Tibial nerve (tissue), 4 donors: ENCODE measurements at regions not wholly inside any gene's neighbourhood (a gene's known extent, or its start where the extent isn't known, plus 50 kb on each side); places are given as distances from the start of the nearest gene placed in this dataset.

Experiments
- DNase-seq, 2 donors: peaks; one replicate each; pipeline ENCODE4 v3.0.0-alpha.2; 2019; ENCODE audit warnings: low spot score in 2 of 2
- H3K27ac ChIP-seq, 4 donors: fragments of 200-600 bp; sonication (generic) in 3 of 4; one replicate each; pipeline ENCODE4 v1.5.1; 2017 to 2019; ENCODE audit warnings: mild to moderate bottlenecking in 1 of 4
- H3K27me3 ChIP-seq, 2 donors: fragments of 200-600 bp; sonication (generic) in 1 of 2; one replicate each; pipeline versions ENCODE4 v1.5.1 to v1.6.0; 2017 to 2019
- H3K36me3 ChIP-seq, 3 donors: fragments of 200-600 bp; sonication (generic); one replicate each; pipeline ENCODE4 v1.5.1; 2018 to 2019
- H3K4me1 ChIP-seq, 4 donors: fragments of 200-600 bp; sonication (generic) in 3 of 4; one replicate each; pipeline ENCODE4 v1.5.1; 2017 to 2019
- H3K4me3 ChIP-seq, 4 donors: fragments of 200-600 bp; sonication (generic) in 3 of 4; one replicate each; pipeline ENCODE4 v1.5.1; 2017 to 2019; ENCODE audit warnings: mild to moderate bottlenecking in 1 of 4, moderate library complexity in 1 of 4
- H3K9me3 ChIP-seq, 4 donors: fragments of 200-600 bp; sonication (generic) in 3 of 4; one replicate each; pipeline ENCODE4 v1.5.1; 2017 to 2019
- EP300 ChIP-seq, 2 donors: sonication (generic); formaldehyde crosslinking; IDR thresholded peaks; one replicate each; pipeline ENCODE4 v1.6.1; 2017; ENCODE audit warnings: antibody characterized with exemption in 2 of 2, mild to moderate bottlenecking in 1 of 2
- POLR2A ChIP-seq, 2 donors: fragments of 450-650 bp; IDR thresholded peaks; one replicate each; pipeline ENCODE4 v1.6.1; 2017; ENCODE audit warnings: antibody characterized with exemption in 2 of 2, mild to moderate bottlenecking in 2 of 2, moderate library complexity in 2 of 2
- WGBS, 2 donors: methylation state at CpG; one replicate each; pipeline ENCODE4 v1.1.5; 2018; 5-methylcytosine and 5-hydroxymethylcytosine counted together
- TF ChIP-seq, protein P1 (sequence below), 5 experiments: fragments of 200-600 bp in 3 of 5; fragments of 450-650 bp in 2 of 5; sonication (generic) in 3 of 5; IDR thresholded peaks; one replicate each; pipeline ENCODE4 v1.5.1; 2016 to 2019; ENCODE audit warnings: antibody characterized with exemption in 5 of 5, mild to moderate bottlenecking in 3 of 5, moderate library complexity in 2 of 5

DNA sequence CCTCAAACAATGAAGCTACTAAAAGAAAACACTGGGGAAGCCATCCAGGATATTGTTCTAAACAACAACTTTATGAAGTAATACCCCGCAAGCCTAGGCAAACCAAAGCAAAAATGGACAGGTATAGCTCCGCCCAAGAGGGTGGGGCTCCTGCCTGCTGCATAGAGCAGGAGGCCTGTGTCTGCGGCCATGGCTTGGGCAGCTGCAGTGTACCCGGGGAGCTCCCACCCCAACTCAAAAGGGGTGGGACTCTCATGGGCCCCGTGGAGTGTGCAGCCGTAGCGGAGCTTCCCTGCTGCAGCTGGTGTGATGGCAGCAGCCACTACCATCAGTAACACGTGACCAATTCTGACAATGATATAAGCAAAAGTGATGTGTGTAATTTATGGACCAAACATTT lies 264.2 kb upstream of the KITLG start:
- no peak for DNase-seq
- TF ChIP-seq POLR2A (IDR thresholded peaks at IDR 0.05) (no peak), EP300 (IDR thresholded peaks at IDR 0.05) (no peak)
- TF ChIP-seq, protein P1, sequence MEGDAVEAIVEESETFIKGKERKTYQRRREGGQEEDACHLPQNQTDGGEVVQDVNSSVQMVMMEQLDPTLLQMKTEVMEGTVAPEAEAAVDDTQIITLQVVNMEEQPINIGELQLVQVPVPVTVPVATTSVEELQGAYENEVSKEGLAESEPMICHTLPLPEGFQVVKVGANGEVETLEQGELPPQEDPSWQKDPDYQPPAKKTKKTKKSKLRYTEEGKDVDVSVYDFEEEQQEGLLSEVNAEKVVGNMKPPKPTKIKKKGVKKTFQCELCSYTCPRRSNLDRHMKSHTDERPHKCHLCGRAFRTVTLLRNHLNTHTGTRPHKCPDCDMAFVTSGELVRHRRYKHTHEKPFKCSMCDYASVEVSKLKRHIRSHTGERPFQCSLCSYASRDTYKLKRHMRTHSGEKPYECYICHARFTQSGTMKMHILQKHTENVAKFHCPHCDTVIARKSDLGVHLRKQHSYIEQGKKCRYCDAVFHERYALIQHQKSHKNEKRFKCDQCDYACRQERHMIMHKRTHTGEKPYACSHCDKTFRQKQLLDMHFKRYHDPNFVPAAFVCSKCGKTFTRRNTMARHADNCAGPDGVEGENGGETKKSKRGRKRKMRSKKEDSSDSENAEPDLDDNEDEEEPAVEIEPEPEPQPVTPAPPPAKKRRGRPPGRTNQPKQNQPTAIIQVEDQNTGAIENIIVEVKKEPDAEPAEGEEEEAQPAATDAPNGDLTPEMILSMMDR (IDR thresholded peaks at IDR 0.05) = no peak
- no peak overlapping the region for H3K4me3 ChIP-seq
- no peaks in the 10 kb centered on the region for H3K4me1 ChIP-seq
- peaks cover 0 to 14% (median 0%) of the 10 kb centered on the region in 4 donors for H3K9me3 ChIP-seq
- H3K36me3 ChIP-seq = no peaks in the 10 kb centered on the region
- 86 to 93% methylated on average over 8 of the region's 8 CpGs for WGBS, 2 donors
- H3K27ac ChIP-seq = no peak overlapping the region
- no peaks in the 10 kb centered on the region for H3K27me3 ChIP-seq

DNA sequence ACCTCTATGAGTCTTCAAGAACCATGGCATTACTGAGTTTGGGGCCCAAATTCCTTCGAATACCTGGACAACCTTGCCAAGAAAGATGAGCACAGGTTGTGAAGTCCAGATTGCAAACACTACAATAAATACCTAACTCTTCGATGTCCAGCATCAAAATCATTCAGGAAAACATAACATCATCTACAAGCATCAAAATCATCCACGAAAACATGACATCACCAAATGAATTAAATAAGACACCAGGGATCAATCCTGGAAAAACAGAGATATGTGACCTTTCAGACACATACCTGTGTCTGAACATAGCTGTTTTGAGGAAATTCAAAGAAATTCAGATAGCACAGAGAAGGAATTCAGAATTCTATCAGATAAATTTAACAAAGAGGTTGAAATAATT lies 262.0 kb upstream of the KITLG start:
- Histone ChIP-seq H3K36me3 (no peaks in the 10 kb centered on the region), H3K27ac (no peak overlapping the region), H3K9me3 (peaks cover 0 to 30% (median 0%) of the 10 kb centered on the region in 4 donors), H3K4me1 (no peaks in the 10 kb centered on the region), H3K4me3 (no peak overlapping the region), H3K27me3 (no peaks in the 10 kb centered on the region)
- TF ChIP-seq EP300 (IDR thresholded peaks at IDR 0.05) = no peak
- TF ChIP-seq POLR2A (IDR thresholded peaks at IDR 0.05) = no peak
- TF ChIP-seq, protein P1 (IDR thresholded peaks at IDR 0.05) = no peak
- WGBS, 2 donors = 87% methylated on average over 3 of the region's 3 CpGs
- DNase-seq = no peak

DNA sequence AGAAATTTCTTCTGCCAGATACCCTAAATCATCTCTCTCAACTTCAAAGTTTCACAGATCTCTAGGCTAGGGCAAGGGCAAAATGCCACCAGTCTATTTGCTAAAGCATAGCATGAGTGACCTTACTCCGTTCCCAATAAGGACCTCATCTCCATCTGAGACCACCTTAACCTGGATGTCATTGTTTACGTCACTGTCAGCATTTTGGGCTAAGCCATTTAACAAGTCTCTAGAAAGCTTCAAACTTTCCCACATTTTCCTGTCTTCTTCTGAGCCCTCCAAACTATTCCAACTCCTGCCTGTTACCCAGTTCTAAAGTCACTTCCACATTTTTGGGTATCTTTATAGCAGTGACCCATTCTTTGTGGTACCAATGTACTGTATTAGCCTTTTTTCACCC lies 259.2 kb upstream of the KITLG start:
- TF ChIP-seq EP300 (IDR thresholded peaks at IDR 0.05) = no peak
- TF ChIP-seq, protein P1 (IDR thresholded peaks at IDR 0.05) = no peak
- no peak for TF ChIP-seq POLR2A (IDR thresholded peaks at IDR 0.05)
- 92 to 95% methylated on average over 2 of the region's 2 CpGs for WGBS, 2 donors
- no peak for DNase-seq
- Histone ChIP-seq H3K27ac (no peak overlapping the region), H3K4me3 (no peak overlapping the region), H3K9me3 (peaks cover 0 to 29% (median 0%) of the 10 kb centered on the region in 4 donors), H3K36me3 (no peaks in the 10 kb centered on the region), H3K27me3 (no peaks in the 10 kb centered on the region), H3K4me1 (no peaks in the 10 kb centered on the region)

DNA sequence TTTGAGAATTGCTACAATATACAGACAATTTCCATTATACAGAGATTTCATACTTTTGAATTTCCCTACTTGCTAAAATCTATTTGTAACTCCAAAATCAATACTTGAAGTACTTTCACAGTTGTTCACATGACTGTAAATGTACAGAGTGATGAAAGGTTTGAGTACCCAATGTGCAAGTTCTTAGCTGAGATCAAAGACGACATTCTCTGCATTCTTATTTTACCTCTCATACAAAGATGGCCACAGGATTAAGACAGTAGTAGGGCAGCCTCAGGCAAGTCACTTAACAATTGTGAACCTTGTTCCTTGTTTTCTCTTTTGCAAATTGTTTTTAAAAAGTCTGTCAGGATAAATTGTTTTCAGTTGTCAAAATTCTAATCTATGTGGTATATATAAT lies 255.9 kb upstream of the KITLG start:
- no peak for DNase-seq
- Histone ChIP-seq H3K9me3 (peaks cover 0 to 21% (median 0%) of the 10 kb centered on the region in 4 donors), H3K27me3 (no peaks in the 10 kb centered on the region), H3K4me1 (no peaks in the 10 kb centered on the region), H3K36me3 (no peaks in the 10 kb centered on the region), H3K4me3 (no peak overlapping the region), H3K27ac (no peak overlapping the region)
- WGBS, 2 donors = 72 to 85% methylated on average over 1 of the region's 1 CpG
- TF ChIP-seq, protein P1 (IDR thresholded peaks at IDR 0.05) = no peak
- no peak for TF ChIP-seq EP300 (IDR thresholded peaks at IDR 0.05)
- TF ChIP-seq POLR2A (IDR thresholded peaks at IDR 0.05) = no peak

DNA sequence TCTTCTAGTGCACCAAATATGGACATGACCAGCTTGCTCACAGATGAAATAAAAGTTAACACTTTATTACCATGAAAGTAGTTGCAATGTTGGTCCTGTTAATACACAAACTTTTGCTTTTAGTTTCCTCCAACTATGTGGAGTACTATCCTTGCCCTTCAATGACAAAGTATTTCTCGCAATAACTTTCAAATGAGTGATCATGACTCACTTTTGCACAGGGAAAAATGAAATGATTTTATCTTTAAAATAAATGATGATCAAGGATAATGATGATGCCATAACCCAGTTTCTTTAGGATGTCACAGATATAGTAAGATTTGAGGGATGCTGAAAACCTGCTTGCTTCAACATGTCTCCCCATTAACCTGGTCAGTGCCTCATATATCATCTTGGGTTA lies 254.0 kb upstream of the KITLG start:
- 95% methylated on average over 1 of the region's 1 CpG for WGBS, 2 donors
- H3K27ac ChIP-seq = no peak overlapping the region
- TF ChIP-seq, protein P1 (IDR thresholded peaks at IDR 0.05) = no peak
- TF ChIP-seq POLR2A (IDR thresholded peaks at IDR 0.05) (no peak), EP300 (IDR thresholded peaks at IDR 0.05) (no peak)

More for the DNA sequence above, 254.0 kb upstream of the KITLG start:
- no peaks in the 10 kb centered on the region for H3K36me3 ChIP-seq
- no peaks in the 10 kb centered on the region for H3K4me1 ChIP-seq
- no peak for DNase-seq
- no peaks in the 10 kb centered on the region for H3K27me3 ChIP-seq
- peaks cover 0 to 13% (median 0%) of the 10 kb centered on the region in 4 donors for H3K9me3 ChIP-seq
- no peak overlapping the region for H3K4me3 ChIP-seq
